ENCODE measurements at regions not wholly inside any gene's neighbourhood (a gene's known extent, or its start where the extent isn't known, plus 50 kb on each side); places are given as distances from the start of the nearest gene placed in this dataset.

DNA sequence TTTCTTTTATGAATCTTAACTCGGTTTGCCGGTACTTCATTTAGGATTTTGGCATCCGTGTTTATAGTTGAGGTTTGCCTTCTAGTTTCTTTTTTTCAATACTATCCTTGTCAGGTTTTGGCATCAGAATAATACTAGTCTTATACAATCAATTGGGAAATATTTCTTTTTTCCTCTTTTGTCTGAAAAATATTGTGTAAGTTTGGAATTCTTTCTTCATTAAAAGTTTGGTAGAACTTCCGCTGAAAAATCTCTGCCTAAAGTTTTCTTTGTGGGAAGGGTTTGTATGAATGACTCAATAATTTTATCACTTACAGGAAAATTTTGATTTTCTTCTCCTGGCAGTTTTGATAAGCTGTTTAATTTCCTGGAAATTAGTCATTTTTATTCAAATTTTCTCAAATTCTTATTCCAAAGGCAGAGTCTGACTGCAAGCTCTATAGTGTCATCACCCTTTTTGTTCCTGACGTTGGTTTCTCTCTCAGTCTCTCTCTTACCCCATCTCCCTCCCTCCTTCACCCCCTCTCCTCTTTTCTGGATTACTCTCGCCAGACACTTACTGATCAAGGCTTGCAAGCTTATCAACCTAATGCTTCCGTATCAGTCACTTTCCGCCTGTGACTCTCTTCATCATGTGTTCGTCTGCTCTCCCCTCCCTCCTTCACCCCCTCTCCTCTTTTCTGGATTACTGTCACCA, 555.7 kb downstream of the TBC1D22A start:
- TF ChIP-seq, protein P1, sequence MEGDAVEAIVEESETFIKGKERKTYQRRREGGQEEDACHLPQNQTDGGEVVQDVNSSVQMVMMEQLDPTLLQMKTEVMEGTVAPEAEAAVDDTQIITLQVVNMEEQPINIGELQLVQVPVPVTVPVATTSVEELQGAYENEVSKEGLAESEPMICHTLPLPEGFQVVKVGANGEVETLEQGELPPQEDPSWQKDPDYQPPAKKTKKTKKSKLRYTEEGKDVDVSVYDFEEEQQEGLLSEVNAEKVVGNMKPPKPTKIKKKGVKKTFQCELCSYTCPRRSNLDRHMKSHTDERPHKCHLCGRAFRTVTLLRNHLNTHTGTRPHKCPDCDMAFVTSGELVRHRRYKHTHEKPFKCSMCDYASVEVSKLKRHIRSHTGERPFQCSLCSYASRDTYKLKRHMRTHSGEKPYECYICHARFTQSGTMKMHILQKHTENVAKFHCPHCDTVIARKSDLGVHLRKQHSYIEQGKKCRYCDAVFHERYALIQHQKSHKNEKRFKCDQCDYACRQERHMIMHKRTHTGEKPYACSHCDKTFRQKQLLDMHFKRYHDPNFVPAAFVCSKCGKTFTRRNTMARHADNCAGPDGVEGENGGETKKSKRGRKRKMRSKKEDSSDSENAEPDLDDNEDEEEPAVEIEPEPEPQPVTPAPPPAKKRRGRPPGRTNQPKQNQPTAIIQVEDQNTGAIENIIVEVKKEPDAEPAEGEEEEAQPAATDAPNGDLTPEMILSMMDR (IDR thresholded peaks at IDR 0.05): no peak
- TF ChIP-seq POLR2A (IDR thresholded peaks at IDR 0.05): no peak
